ENCODE measurements at regions not wholly inside any gene's neighbourhood (a gene's known extent, or its start where the extent isn't known, plus 50 kb on each side); places are given as distances from the start of the nearest gene placed in this dataset.

- H2AFZ ChIP-seq (ENCODE audit: low read depth, low read length): no peak overlapping the region
- no peaks in the 10 kb centered on the region for H3K9me3 ChIP-seq (ENCODE audit: low read length)
- H3K4me2 ChIP-seq (ENCODE audit: low read length): no peak overlapping the region
- no peak overlapping the region for H3K4me3 ChIP-seq (ENCODE audit: low read length)
- no peak for TF ChIP-seq REST (IDR thresholded peaks at IDR 0.05; ENCODE audit: borderline replicate concordance)
- TF ChIP-seq TAF1 (IDR thresholded peaks at IDR 0.05; ENCODE audit: low read depth): no peak
- TF ChIP-seq EZH2 (IDR thresholded peaks at IDR 0.05; ENCODE audit: borderline replicate concordance, insufficient read depth, low read length, poor library complexity, severe bottlenecking): no peak
- no peak for TF ChIP-seq CTCF (IDR thresholded peaks at IDR 0.05; ENCODE audit: poor library complexity, severe bottlenecking)
- TF ChIP-seq RAD21 (conservative IDR thresholded peaks at IDR 0.05): peak; percentile 14
- no peaks in the 10 kb centered on the region for H3F3A ChIP-seq (ENCODE audit: insufficient read depth, low read length, poor library complexity, severe bottlenecking)
- no peaks in the 10 kb centered on the region for H3K79me2 ChIP-seq (replicated peaks; ENCODE audit: insufficient read depth, low read length)
- no peaks in the 10 kb centered on the region for H3K9me2 ChIP-seq (ENCODE audit: insufficient read depth, low read length)
- H3K27ac ChIP-seq (ENCODE audit: low read length): no peak overlapping the region
- H3K27me3 ChIP-seq (ENCODE audit: insufficient read depth, low read depth, low read length): no peaks in the 10 kb centered on the region
- no peaks in the 10 kb centered on the region for H4K20me1 ChIP-seq (ENCODE audit: insufficient read depth)
- no peak overlapping the region for H3K9ac ChIP-seq (ENCODE audit: low read length)
- H3K36me3 ChIP-seq (ENCODE audit: insufficient read depth, low read length): no peaks in the 10 kb centered on the region
Measured at GRCh38 chrX:4268676-4269075, 555.2 kb upstream of the PRKX start.

GRCh38 chrX:4265036-4265435, 551.6 kb upstream of the PRKX start:
- Histone ChIP-seq H3K4me2 (ENCODE audit: low read length) (no peak overlapping the region), H3K9me3 (ENCODE audit: low read length) (no peaks in the 10 kb centered on the region), H3K27me3 (ENCODE audit: insufficient read depth, low read depth, low read length) (no peaks in the 10 kb centered on the region), H3F3A (ENCODE audit: insufficient read depth, low read length, poor library complexity, severe bottlenecking) (no peaks in the 10 kb centered on the region), H3K9ac (ENCODE audit: low read length) (no peak overlapping the region), H3K36me3 (ENCODE audit: insufficient read depth, low read length) (no peaks in the 10 kb centered on the region), H3K4me3 (ENCODE audit: low read length) (no peak overlapping the region), H2AFZ (ENCODE audit: low read depth, low read length) (no peak overlapping the region), H4K20me1 (ENCODE audit: insufficient read depth) (no peaks in the 10 kb centered on the region), H3K9me2 (ENCODE audit: insufficient read depth, low read length) (no peaks in the 10 kb centered on the region), H3K27ac (ENCODE audit: low read length) (no peak overlapping the region), H3K79me2 (replicated peaks; ENCODE audit: insufficient read depth, low read length) (no peaks in the 10 kb centered on the region)
- TF ChIP-seq MXI1 (conservative IDR thresholded peaks at IDR 0.05; ENCODE audit: poor library complexity, severe bottlenecking) (no peak), REST (IDR thresholded peaks at IDR 0.05; ENCODE audit: borderline replicate concordance) (no peak), CTCF (IDR thresholded peaks at IDR 0.05; ENCODE audit: poor library complexity, severe bottlenecking) (no peak), POLR2AphosphoS5 (IDR thresholded peaks at IDR 0.05) (no peak), TAF1 (IDR thresholded peaks at IDR 0.05; ENCODE audit: low read depth) (no peak), RAD21 (conservative IDR thresholded peaks at IDR 0.05) (no peak), EP300 (conservative IDR thresholded peaks at IDR 0.05; ENCODE audit: poor library complexity, severe bottlenecking) (no peak), EZH2 (IDR thresholded peaks at IDR 0.05; ENCODE audit: borderline replicate concordance, insufficient read depth, low read length, poor library complexity, severe bottlenecking) (no peak), SMC3 (conservative IDR thresholded peaks at IDR 0.05; ENCODE audit: poor library complexity) (no peak)

Data from neural cell (in vitro differentiated cells).